DND-41 (cell line): ENCODE measurements at regions not wholly inside any gene's neighbourhood (a gene's known extent, or its start where the extent isn't known, plus 50 kb on each side); places are given as distances from the start of the nearest gene placed in this dataset.

Experiments used
- ATAC-seq: fragments of 200-7000 bp; cut with Tn5 transposase; 3 replicates; pipeline ENCODE4 v1.9.1; 2021; ENCODE audit warnings: low read depth; ENCODE audit not compliant: insufficient read depth
- DNase-seq: peaks from one replicate; pipeline ENCODE4 v3.0.0-alpha.2; 2020
- H2AFZ ChIP-seq: 2 replicates; pipeline ENCODE4 v1.6.0; 2012; ENCODE audit warnings: low read depth, low read length
- H3K27ac ChIP-seq: 2 replicates; pipeline ENCODE4 v1.5.1; 2012; ENCODE audit warnings: low read length, inconsistent platforms
- H3K27me3 ChIP-seq: fragments of 200-600 bp; sonication (generic); 2 replicates; pipeline ENCODE4 v1.6.0; 2012; ENCODE audit warnings: low read length, mild to moderate bottlenecking, inconsistent platforms; ENCODE audit not compliant: insufficient read depth, poor library complexity
- H3K36me3 ChIP-seq: 2 replicates; pipeline ENCODE4 v1.5.1; 2012; ENCODE audit warnings: low read length, inconsistent platforms; ENCODE audit not compliant: insufficient read depth
- H3K4me1 ChIP-seq: 2 replicates; pipeline ENCODE4 v1.5.1; 2012; ENCODE audit warnings: mild to moderate bottlenecking, low read length; ENCODE audit not compliant: insufficient read depth
- H3K4me2 ChIP-seq: 2 replicates; pipeline ENCODE4 v1.6.0; 2012; ENCODE audit warnings: mild to moderate bottlenecking, moderate library complexity, low read length, inconsistent platforms; ENCODE audit not compliant: insufficient read depth
- H3K4me3 ChIP-seq, 2 experiments: fragments of 200-600 bp in 1 of 2; shearing (Covaris generic) in 1 of 2; 2 replicates each; pipeline ENCODE4 v1.5.1; 2012 to 2016; ENCODE audit warnings: inconsistent platforms in 2 of 2, low read length in 2 of 2, mild to moderate bottlenecking in 2 of 2, low read depth in 1 of 2, moderate library complexity in 1 of 2
- H3K79me2 ChIP-seq: 2 replicates; pipeline ENCODE4 v1.6.0; 2012; ENCODE audit warnings: low read length, inconsistent platforms; ENCODE audit not compliant: insufficient read depth
- H3K9ac ChIP-seq: 2 replicates; pipeline ENCODE4 v1.6.0; 2012; ENCODE audit warnings: low read depth, mild to moderate bottlenecking, inconsistent platforms, low read length, moderate library complexity
- H3K9me3 ChIP-seq: 2 replicates; pipeline ENCODE4 v1.5.1; 2012; ENCODE audit warnings: low read length, moderate library complexity, mild to moderate bottlenecking, inconsistent platforms; ENCODE audit not compliant: insufficient read depth, severe bottlenecking
- H4K20me1 ChIP-seq: 2 replicates; pipeline ENCODE4 v1.6.0; 2012; ENCODE audit warnings: low read length; ENCODE audit not compliant: insufficient read depth
- CTCF ChIP-seq: IDR thresholded peaks from 2 replicates; pipeline ENCODE4 v1.5.1; 2012; ENCODE audit warnings: borderline replicate concordance, low read length, moderate library complexity, mild to moderate bottlenecking; ENCODE audit not compliant: poor library complexity, severe bottlenecking; ENCODE audit errors: extremely low read depth
- EZH2 ChIP-seq: IDR thresholded peaks from 3 replicates; pipeline ENCODE4 v1.6.1; 2012; ENCODE audit warnings: borderline replicate concordance, low read depth, mild to moderate bottlenecking, moderate library complexity, low read length, inconsistent platforms; ENCODE audit not compliant: severe bottlenecking

- no peaks in the 10 kb centered on the region for H3K27me3 ChIP-seq
- no peak overlapping the region for H3K27ac ChIP-seq
- H4K20me1 ChIP-seq = no peaks in the 10 kb centered on the region
- H3K79me2 ChIP-seq = no peaks in the 10 kb centered on the region
- H3K4me1 ChIP-seq = no peaks in the 10 kb centered on the region
- H2AFZ ChIP-seq = no peak overlapping the region
- TF ChIP-seq CTCF = no peak
- TF ChIP-seq EZH2 = no peak
- H3K36me3 ChIP-seq = no peaks in the 10 kb centered on the region
- no peak for ATAC-seq
- H3K4me3 ChIP-seq = no peak overlapping the region
- H3K9ac ChIP-seq = no peak overlapping the region
- DNase-seq = no peak
- no peak overlapping the region for H3K4me2 ChIP-seq
- no peaks in the 10 kb centered on the region for H3K9me3 ChIP-seq
These were observed 341.0 kb downstream of the SOX2 start for GRCh38 chr3:182052757-182053156.

DNA sequence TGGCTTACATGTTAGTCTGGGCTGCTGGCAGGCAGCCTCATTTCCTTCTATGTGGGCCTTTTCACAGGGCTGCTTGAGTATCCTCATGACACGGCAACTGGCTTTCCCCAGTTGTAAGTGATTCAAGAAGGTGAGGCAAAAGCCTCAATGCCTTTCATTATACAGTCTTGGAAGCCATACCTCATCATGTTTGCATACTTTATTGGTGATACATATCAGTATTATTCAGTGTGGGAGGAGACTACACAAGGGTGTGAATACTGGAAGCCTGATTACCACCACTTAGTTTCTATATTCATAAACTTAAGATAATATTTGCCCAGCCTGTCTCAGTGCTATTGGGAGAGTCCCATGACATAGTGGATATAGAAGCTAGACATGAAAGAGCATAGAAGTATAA is 346.8 kb downstream of the SOX2 start:
- no peak overlapping the region for H3K27ac ChIP-seq
- no peaks in the 10 kb centered on the region for H3K36me3 ChIP-seq
- no peaks in the 10 kb centered on the region for H3K9me3 ChIP-seq
- H3K4me3 ChIP-seq = no peak overlapping the region
- no peak for TF ChIP-seq CTCF
- ATAC-seq (no peak), DNase-seq (no peak)
- no peak overlapping the region for H3K9ac ChIP-seq
- H4K20me1 ChIP-seq = no peaks in the 10 kb centered on the region
- no peaks in the 10 kb centered on the region for H3K27me3 ChIP-seq
- H3K4me2 ChIP-seq = no peak overlapping the region
- H3K4me1 ChIP-seq = no peaks in the 10 kb centered on the region
- H2AFZ ChIP-seq = no peak overlapping the region
- H3K79me2 ChIP-seq = no peaks in the 10 kb centered on the region

DNA sequence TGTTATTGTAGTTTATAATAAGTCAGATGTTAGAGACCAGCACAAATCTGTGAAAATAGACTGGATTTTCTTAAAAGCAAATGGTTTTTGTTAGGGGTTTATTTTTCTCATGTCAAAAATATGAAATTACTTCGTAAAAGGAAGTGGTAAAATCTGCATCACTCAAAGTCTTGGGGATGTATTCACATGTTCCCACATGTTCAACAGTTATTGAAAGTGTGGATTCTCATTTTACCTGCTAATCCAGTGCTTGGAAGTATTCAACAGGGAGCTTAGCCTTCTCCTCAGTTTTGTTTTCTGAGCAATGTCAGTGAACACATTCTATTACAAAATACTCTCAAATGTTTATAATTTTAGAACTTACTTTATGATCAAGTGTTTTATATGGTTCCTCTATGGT is 352.0 kb downstream of the SOX2 start:
- Histone ChIP-seq H3K4me1 (no peaks in the 10 kb centered on the region), H4K20me1 (no peaks in the 10 kb centered on the region), H3K9ac (no peak overlapping the region), H3K4me3 (no peak overlapping the region), H3K27me3 (no peaks in the 10 kb centered on the region), H3K27ac (no peak overlapping the region), H2AFZ (no peak overlapping the region), H3K4me2 (no peak overlapping the region), H3K36me3 (no peaks in the 10 kb centered on the region), H3K9me3 (no peaks in the 10 kb centered on the region), H3K79me2 (no peaks in the 10 kb centered on the region)
- ATAC-seq (no peak), DNase-seq (no peak)
- TF ChIP-seq EZH2 (no peak), CTCF (no peak)

GRCh38 chr3:182067423-182067822 is 355.7 kb downstream of the SOX2 start:
- DNase-seq (no peak), ATAC-seq (no peak)
- Histone ChIP-seq H3K36me3 (no peaks in the 10 kb centered on the region), H3K4me2 (no peak overlapping the region), H3K27me3 (no peaks in the 10 kb centered on the region), H3K79me2 (no peaks in the 10 kb centered on the region), H3K9me3 (no peaks in the 10 kb centered on the region), H4K20me1 (no peaks in the 10 kb centered on the region), H3K4me1 (no peaks in the 10 kb centered on the region), H3K27ac (no peak overlapping the region), H3K9ac (no peak overlapping the region), H3K4me3 (no peak overlapping the region), H2AFZ (no peak overlapping the region)
- TF ChIP-seq CTCF (no peak), EZH2 (no peak)
